GM12873 (cell line): ENCODE measurements at regions not wholly inside any gene's neighbourhood (a gene's known extent, or its start where the extent isn't known, plus 50 kb on each side); places are given as distances from the start of the nearest gene placed in this dataset.

Experiments
- CTCF ChIP-seq: IDR thresholded peaks from 2 replicates; pipeline ENCODE4 v1.5.1; 2012; ENCODE audit warnings: low read depth, mild to moderate bottlenecking, moderate library complexity, low read length, control low read depth; ENCODE audit not compliant: insufficient read depth; ENCODE audit errors: missing control alignments

- no peak for TF ChIP-seq CTCF
Observed at GRCh38 chr4:12411072-12411471, 982.4 kb upstream of the HS3ST1 start.

- no peak for TF ChIP-seq CTCF
Observed at GRCh38 chr4:12409507-12410190, 981.0 kb upstream of the HS3ST1 start.

GRCh38 chr4:12408364-12408763, 979.7 kb upstream of the HS3ST1 start:
- TF ChIP-seq CTCF, result no peak

GRCh38 chr4:12403175-12403574, 974.5 kb upstream of the HS3ST1 start:
- TF ChIP-seq CTCF, result no peak

GRCh38 chr4:12399781-12400180, 971.1 kb upstream of the HS3ST1 start:
- TF ChIP-seq CTCF, result no peak

- TF ChIP-seq CTCF, result no peak
Observed at GRCh38 chr4:12393631-12394262, 965.1 kb upstream of the HS3ST1 start.

- no peak for TF ChIP-seq CTCF
Observed at GRCh38 chr4:12389604-12390003, 960.9 kb upstream of the HS3ST1 start.
